Mucosa of rectum (tissue), 2 donors: ENCODE measurements at regions not wholly inside any gene's neighbourhood (a gene's known extent, or its start where the extent isn't known, plus 50 kb on each side); places are given as distances from the start of the nearest gene placed in this dataset.
"Not testable (repeated sequence)": the region's sequence is repeated elsewhere in the genome, so short reads cannot be mapped to it uniquely, and the experiment has no call there.

Experiments
- H3K27ac ChIP-seq, 2 donors: one replicate each; pipeline ENCODE4 v1.7.0; 2013; ENCODE audit warnings: inconsistent platforms in 2 of 2, low read depth in 2 of 2, low read length in 2 of 2
- H3K27me3 ChIP-seq, 2 donors: one replicate each; pipeline ENCODE4 v1.7.0; 2013; ENCODE audit warnings: low read length in 2 of 2; ENCODE audit not compliant: control insufficient read depth in 2 of 2, insufficient read depth in 2 of 2
- H3K36me3 ChIP-seq, 2 donors: one replicate each; pipeline ENCODE4 v1.7.0; 2013; ENCODE audit warnings: low read length in 2 of 2; ENCODE audit not compliant: control insufficient read depth in 2 of 2, insufficient read depth in 2 of 2
- H3K4me1 ChIP-seq, 2 donors: one replicate each; pipeline ENCODE4 v1.7.0; 2013; ENCODE audit warnings: low read length in 2 of 2, mild to moderate bottlenecking in 1 of 2; ENCODE audit not compliant: control insufficient read depth in 2 of 2, insufficient read depth in 2 of 2
- H3K4me3 ChIP-seq, 2 donors: one replicate each; pipeline ENCODE4 v1.7.0; 2013; ENCODE audit warnings: low read length in 2 of 2
- H3K9ac ChIP-seq, 2 donors: one replicate each; pipeline ENCODE4 v1.7.0; 2013; ENCODE audit warnings: low read length in 2 of 2, low read depth in 1 of 2, mild to moderate bottlenecking in 1 of 2
- H3K9me3 ChIP-seq, 2 donors: one replicate each; pipeline ENCODE4 v1.7.0; 2013; ENCODE audit warnings: low read length in 2 of 2; ENCODE audit not compliant: control insufficient read depth in 2 of 2
- donor health status: healthy.
- donor health status: Normal muscosa, but diverticular disease.

GRCh38 chr20:43386878-43387277 is 70.8 kb upstream of the SRSF6 start:
- H3K27ac ChIP-seq: no peak overlapping the region
- H3K36me3 ChIP-seq: no peaks in the 10 kb centered on the region
- H3K9me3 ChIP-seq: no peaks in the 10 kb centered on the region
- H3K4me3 ChIP-seq: no peak overlapping the region
- no peak overlapping the region for H3K9ac ChIP-seq
- H3K4me1 ChIP-seq: no peaks in the 10 kb centered on the region
- H3K27me3 ChIP-seq: peaks cover 0 to 2% of the 10 kb centered on the region in 2 donors

- H3K4me1 ChIP-seq: no peaks in the 10 kb centered on the region
- H3K9me3 ChIP-seq: no peaks in the 10 kb centered on the region
- no peaks in the 10 kb centered on the region for H3K36me3 ChIP-seq
- peaks cover 0 to 2% of the 10 kb centered on the region in 2 donors for H3K27me3 ChIP-seq
- no peak overlapping the region for H3K4me3 ChIP-seq
- no peak overlapping the region for H3K27ac ChIP-seq
- H3K9ac ChIP-seq: no peak overlapping the region
Observed at GRCh38 chr20:43385914-43386313, 71.8 kb upstream of the SRSF6 start.

GRCh38 chr20:43384101-43384940 is 73.4 kb upstream of the SRSF6 start:
- Histone ChIP-seq H3K4me1 (no peaks in the 10 kb centered on the region), H3K36me3 (no peaks in the 10 kb centered on the region), H3K4me3 (no peak overlapping the region), H3K27me3 (peaks cover 0 to 2% of the 10 kb centered on the region in 2 donors), H3K9ac (no peak overlapping the region), H3K27ac (no peak overlapping the region), H3K9me3 (no peaks in the 10 kb centered on the region)

GRCh38 chr20:43383026-43383795 is 74.5 kb upstream of the SRSF6 start:
- H3K4me1 ChIP-seq: no peaks in the 10 kb centered on the region
- no peak overlapping the region for H3K4me3 ChIP-seq
- no peak overlapping the region for H3K9ac ChIP-seq
- peaks cover 0 to 2% of the 10 kb centered on the region in 2 donors for H3K27me3 ChIP-seq
- no peak overlapping the region for H3K27ac ChIP-seq
- H3K9me3 ChIP-seq: no peaks in the 10 kb centered on the region
- H3K36me3 ChIP-seq: no peaks in the 10 kb centered on the region

- not testable (repeated sequence) for H3K4me1 ChIP-seq, H3K36me3 ChIP-seq, H3K27ac ChIP-seq, H3K27me3 ChIP-seq, H3K4me3 ChIP-seq, H3K9me3 ChIP-seq, H3K9ac ChIP-seq
Observed at GRCh38 chr20:43382135-43382534, 75.6 kb upstream of the SRSF6 start.

- not testable (repeated sequence) for H3K27ac ChIP-seq, H3K27me3 ChIP-seq, H3K9ac ChIP-seq
Observed at GRCh38 chr20:43381533-43381932, 76.2 kb upstream of the SRSF6 start.

GRCh38 chr20:43379239-43379917 is 78.3 kb upstream of the SRSF6 start:
- Histone ChIP-seq H3K4me3 (no peak overlapping the region), H3K27me3 (peaks cover 0 to 2% of the 10 kb centered on the region in 2 donors), H3K27ac (no peak overlapping the region), H3K4me1 (no peaks in the 10 kb centered on the region), H3K9me3 (no peaks in the 10 kb centered on the region), H3K36me3 (no peaks in the 10 kb centered on the region), H3K9ac (no peak overlapping the region)

More at GRCh38 chr20:43381533-43381932, 76.2 kb upstream of the SRSF6 start:
- H3K9me3 ChIP-seq, H3K36me3 ChIP-seq, H3K4me3 ChIP-seq, H3K4me1 ChIP-seq: not testable (repeated sequence)

- Histone ChIP-seq H3K36me3 (no peaks in the 10 kb centered on the region), H3K9me3 (no peaks in the 10 kb centered on the region), H3K4me3 (no peak overlapping the region), H3K27ac (no peak overlapping the region), H3K4me1 (no peaks in the 10 kb centered on the region), H3K27me3 (no peaks in the 10 kb centered on the region), H3K9ac (no peak overlapping the region)
Observed at GRCh38 chr20:43376831-43377230, 80.9 kb upstream of the SRSF6 start.

GRCh38 chr20:43375591-43375990 is 82.1 kb upstream of the SRSF6 start:
- Histone ChIP-seq H3K9ac (no peak overlapping the region), H3K9me3 (no peaks in the 10 kb centered on the region), H3K4me1 (no peaks in the 10 kb centered on the region), H3K27ac (no peak overlapping the region), H3K27me3 (no peaks in the 10 kb centered on the region), H3K4me3 (no peak overlapping the region), H3K36me3 (no peaks in the 10 kb centered on the region)

GRCh38 chr20:43372051-43372450 is 85.6 kb upstream of the SRSF6 start:
- no peaks in the 10 kb centered on the region for H3K4me1 ChIP-seq
- no peak overlapping the region for H3K9ac ChIP-seq
- no peaks in the 10 kb centered on the region for H3K9me3 ChIP-seq
- H3K4me3 ChIP-seq: no peak overlapping the region
- no peak overlapping the region for H3K27ac ChIP-seq
- H3K36me3 ChIP-seq: no peaks in the 10 kb centered on the region
- no peaks in the 10 kb centered on the region for H3K27me3 ChIP-seq
